ENCODE measurements at regions not wholly inside any gene's neighbourhood (a gene's known extent, or its start where the extent isn't known, plus 50 kb on each side); places are given as distances from the start of the nearest gene placed in this dataset.

GRCh38 chr15:92565351-92566125, 90.0 kb downstream of the FAM174B start:
- DNase-seq: no peak

DNA sequence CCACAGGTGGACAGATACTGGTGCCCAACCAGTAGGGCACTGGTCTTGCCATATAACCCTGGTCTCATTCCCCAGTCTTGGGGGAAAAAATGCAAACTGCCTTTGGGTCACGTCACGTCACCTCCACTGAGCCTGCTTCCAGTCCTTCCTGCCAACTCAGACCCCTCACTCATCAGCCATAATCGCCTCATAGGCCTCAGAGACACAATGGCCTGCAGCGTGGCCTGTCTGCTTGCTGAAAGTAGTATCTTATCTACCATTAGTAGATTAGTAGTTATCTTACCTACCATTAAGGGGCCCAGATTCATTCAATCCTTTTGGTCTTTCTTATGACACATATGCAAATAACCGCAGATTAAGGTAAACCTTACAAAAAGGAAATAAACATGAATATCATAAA, 93.8 kb downstream of the FAM174B start:
- no peak for DNase-seq

GRCh38 chr15:92553317-92553716, 102.3 kb downstream of the FAM174B start:
- no peak for DNase-seq

DNA sequence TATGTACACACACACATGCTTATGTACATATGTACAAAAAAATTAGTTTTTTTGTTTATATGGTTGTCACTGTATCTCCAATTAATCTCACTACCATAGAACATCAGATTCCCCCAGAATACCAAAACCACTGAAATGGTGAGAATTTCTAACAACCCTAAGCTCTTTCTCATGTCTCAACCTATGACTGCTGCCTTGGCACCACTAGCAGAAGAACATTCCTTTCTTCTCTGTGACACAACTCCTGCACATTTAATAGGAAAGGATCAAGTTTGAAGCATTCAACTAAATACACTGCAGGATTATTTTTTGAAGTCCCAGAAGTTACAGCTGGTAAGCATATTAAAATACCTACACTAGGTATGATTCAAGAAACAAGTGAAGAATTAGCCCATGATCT, 109.6 kb downstream of the FAM174B start:
- DNase-seq: no peak

DNA sequence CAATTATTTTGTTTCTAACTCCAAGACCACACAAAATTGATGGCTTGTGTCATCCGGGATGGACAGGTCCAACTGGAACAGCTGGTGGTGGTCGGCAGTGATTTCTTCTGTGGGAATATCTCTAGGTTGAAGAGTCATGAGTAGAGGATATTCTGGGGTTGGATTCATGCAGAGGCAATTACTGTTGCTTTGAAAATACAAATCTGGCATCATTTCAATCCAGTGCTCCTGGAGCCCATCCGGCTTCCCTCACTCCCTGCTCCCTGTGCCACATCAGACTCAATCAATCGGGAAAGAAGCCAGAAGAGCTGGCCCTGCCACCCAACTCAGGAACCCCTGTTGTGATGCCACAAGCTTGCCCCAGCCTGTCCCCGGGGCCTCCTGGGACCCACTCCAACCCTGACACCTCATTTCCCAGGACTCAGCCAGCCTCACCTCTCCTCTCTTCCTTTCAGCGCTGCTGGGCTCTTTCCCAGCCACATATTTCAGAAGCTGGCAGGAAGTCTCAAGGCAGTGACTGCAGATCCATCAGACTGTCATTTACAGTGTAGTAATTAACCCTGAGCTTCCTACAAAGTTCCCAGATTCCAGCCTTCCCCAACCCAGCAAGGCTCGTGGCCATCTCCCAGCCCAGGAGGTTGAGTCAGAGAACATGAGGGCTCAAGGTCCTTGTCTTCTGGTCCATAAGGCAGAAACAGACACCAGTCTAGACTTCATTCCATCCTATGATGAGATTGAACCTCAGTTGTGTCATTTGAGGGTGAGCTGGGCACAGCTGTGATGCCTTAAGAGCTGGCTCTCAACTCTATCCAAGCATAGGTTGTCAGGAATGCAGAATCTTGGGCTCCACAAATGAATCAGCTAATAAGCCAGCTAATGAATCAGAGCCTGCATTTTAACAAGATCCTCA, 114.0 kb downstream of the FAM174B start:
- no peak for DNase-seq

DNA sequence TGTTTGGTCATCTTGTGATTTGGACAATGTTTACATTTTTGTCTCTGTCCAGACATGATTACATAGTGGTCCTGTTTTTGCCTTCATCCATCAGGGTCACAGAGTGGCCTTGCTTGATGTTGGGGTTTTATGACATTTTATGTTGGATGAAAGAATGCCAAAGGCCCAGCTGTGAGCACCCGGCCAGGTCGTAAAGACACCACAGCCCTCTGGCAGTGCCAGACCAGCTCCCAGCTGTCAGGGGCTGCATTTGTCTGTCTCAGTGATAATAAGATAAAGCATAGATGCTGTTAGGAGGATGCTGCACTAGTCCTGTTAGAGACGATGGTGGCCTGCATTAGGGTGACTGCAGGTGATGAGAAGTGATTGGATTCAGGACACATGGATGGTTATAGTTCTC, 117.5 kb downstream of the FAM174B start:
- no peak for DNase-seq

DNA sequence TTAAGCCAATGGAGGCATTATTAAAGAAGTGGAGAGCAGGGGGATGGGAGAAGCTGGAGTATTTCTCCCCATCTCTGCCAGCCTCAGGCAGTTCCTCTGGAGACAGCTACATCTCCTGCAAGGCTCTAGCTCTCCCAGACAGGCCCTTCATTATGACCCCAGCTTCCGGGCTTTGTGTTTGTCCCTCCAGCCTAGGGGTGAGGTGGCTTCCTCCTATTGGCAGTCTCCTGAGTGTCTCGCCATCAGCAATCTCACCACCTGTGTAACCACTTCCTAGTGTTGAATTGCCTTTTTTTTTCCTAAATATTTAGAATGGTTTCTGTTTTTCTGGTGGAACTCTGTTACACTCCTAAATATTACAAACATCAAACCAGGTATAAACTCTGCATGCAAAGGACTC, 122.3 kb downstream of the FAM174B start:
- DNase-seq: no peak

GRCh38 chr15:92531406-92531805, 124.2 kb downstream of the FAM174B start:
- DNase-seq: no peak

GRCh38 chr15:92528736-92529135, 126.8 kb downstream of the FAM174B start:
- DNase-seq: no peak

GRCh38 chr15:92527197-92527596, 128.4 kb downstream of the FAM174B start:
- DNase-seq: no peak

DNA sequence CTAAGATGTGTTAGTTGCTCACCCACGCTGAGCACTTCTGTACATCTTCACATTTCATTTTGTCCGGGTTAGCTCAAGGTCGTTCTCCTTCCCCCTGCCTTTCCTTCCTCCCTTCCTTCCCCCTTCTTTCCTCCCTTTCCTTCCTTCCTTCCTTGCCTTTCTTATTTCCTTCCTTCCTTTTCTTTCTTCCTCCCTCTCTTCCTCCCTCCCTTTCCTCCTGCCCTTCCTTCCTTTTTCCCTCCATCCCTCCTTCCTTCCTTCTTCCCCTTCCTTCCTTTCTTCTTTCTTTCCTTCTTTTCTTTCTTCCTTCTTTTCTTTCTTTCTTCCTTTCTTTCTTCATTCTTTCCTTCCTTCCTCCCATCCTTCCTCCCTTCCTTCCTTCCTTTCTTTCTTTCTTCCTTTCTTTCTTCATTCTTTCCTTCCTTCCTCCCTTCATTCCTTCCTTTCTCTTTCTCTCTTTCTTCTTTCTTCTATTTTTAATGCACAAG, 129.8 kb downstream of the FAM174B start:
- no peak for DNase-seq

GRCh38 chr15:92524874-92525565, 130.6 kb downstream of the FAM174B start:
- no peak for DNase-seq

- DNase-seq: no peak
These were observed 130.5 kb downstream of the ST8SIA2 start for GRCh38 chr15:92524161-92524560.

DNA sequence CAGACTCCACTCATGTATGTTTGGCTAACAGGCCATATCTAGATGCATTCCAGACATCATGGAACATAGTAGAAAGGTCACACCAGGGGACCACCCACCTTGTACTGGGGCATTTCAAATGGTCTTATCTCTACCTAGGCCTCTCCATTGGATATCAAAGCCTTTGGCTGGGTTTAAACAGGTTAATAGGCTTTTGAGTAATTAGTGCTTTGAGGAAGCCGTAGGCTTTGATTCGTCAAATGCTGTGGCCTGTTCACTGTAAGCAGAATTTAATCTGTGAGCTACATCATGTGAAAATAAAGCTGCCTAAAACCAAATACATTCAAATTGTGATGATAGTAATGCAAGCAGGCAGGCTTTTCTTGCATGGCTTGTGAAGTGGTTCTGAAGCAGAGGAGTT, 129.5 kb downstream of the ST8SIA2 start:
- DNase-seq: no peak

DNA sequence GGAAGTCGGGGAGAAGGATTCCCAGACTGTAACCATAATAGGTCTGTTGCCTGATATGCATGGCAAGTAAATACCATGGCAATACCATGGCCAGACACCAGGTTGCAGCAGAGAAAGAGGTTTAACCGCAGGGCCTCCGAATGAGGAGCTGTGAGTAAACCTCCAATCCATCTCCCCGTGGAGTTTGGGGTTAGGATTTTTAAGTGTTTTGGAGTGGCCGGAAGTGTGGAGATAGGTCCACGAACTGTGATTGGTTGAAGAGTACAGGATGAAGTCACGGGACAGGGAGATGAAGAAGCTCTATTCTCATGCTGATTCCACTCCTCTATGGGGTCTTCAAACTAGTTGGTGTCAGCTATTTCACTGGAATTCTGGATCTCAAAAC, 127.9 kb downstream of the ST8SIA2 start:
- DNase-seq: peak; percentile 6

DNA sequence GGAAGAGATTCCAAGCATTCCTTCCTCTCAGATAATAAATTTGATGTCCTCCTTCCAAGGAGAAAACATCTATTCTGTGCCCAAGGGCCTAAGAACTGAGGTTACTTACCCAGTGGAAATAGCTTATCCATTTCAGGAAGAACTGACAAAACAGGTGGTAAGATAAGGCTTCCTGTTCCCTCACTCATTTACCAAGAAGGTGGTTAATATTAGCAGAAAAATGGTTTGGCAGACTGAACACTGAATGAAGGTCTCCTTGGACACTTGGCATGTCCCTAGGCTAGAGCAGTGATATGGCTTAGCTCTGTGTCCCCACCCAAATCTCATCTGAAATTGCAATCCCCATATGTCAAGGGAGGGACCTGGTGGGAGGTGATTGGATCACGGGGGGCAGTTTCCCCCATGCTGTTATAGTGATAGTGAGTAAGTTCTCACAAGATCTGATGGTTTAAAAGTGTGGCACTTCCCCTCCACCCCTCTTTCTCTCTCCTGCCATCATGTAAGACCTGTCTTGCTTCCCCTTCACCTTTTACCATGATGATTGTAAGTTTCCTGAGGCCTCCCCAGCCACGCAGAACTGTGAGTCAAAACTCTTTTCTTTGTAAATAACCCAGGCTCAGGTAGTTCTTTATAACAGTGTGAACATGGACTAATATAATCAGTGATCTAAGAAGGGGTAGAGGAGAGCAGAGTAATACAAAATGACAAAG, 127.4 kb downstream of the ST8SIA2 start:
- no peak for DNase-seq

GRCh38 chr15:92519709-92520108, 126.0 kb downstream of the ST8SIA2 start:
- no peak for DNase-seq
